ENCODE measurements at regions not wholly inside any gene's neighbourhood (a gene's known extent, or its start where the extent isn't known, plus 50 kb on each side); places are given as distances from the start of the nearest gene placed in this dataset.

GRCh38 chr6:90463359-90463758 lies 123.5 kb downstream of the MAP3K7 start:
- no peak overlapping the region for H2AFZ ChIP-seq (ENCODE audit: low read depth)
- H4K20me1 ChIP-seq (ENCODE audit: insufficient read depth), result no peaks in the 10 kb centered on the region
- H3K36me3 ChIP-seq (replicated peaks in 1 of 2; ENCODE audit: control insufficient read depth in 1 of 2, insufficient read depth in 2 of 2, low read length in 1 of 2), result no peaks in the 10 kb centered on the region
- no peak overlapping the region for H3K27ac ChIP-seq (ENCODE audit: low read depth in 2 of 2, low read length in 1 of 2)
- POLR2A ChIA-PET, result no interaction called here
- no peak overlapping the region for H3K4me2 ChIP-seq
- no peaks in the 10 kb centered on the region for H3F3A ChIP-seq (replicated peaks; ENCODE audit: insufficient read depth)
- no peaks in the 10 kb centered on the region for H3K27me3 ChIP-seq (ENCODE audit: insufficient read depth)
- CTCF ChIA-PET, result interaction anchor here (0.7 to 1.2 kb wide), 4 partner anchors 19 to 512 kb away, joined by 3 to 4 read pairs (median 3); no protein-coding TSS in a partner anchor
- no peaks in the 10 kb centered on the region for H3K9me2 ChIP-seq
- H3K4me3 ChIP-seq (ENCODE audit: low read depth in 2 of 2, low read length in 1 of 2), result no peak overlapping the region
- DNase-seq, result no peak
- peaks cover 0 to 4% of the 10 kb centered on the region in 2 experiments; a peak in 1 of 4 replicates for H3K4me1 ChIP-seq (ENCODE audit: control insufficient read depth in 1 of 2, insufficient read depth in 2 of 2, low read depth in 1 of 2, low read length in 1 of 2)
- no peaks in the 10 kb centered on the region for H3K79me2 ChIP-seq (ENCODE audit: insufficient read depth)
- 70% methylated on average over 3 of the region's 3 CpGs for WGBS (ENCODE audit: low lambda C conversion rate)
- no peaks in the 10 kb centered on the region for H3K9me3 ChIP-seq
- TF ChIP-seq FOXM1 (IDR thresholded peaks at IDR 0.05; ENCODE audit: low read depth), result no peak
- no peak for TF ChIP-seq ZBTB33 (IDR thresholded peaks at IDR 0.05; ENCODE audit: borderline replicate concordance, low read depth)
- no peak for TF ChIP-seq TAF1 (IDR thresholded peaks at IDR 0.05; ENCODE audit: borderline replicate concordance, low read depth, low read length)
- no peak for TF ChIP-seq YY1 (IDR thresholded peaks at IDR 0.05; ENCODE audit: low read depth)
- no peak for TF ChIP-seq ELF1 (IDR thresholded peaks at IDR 0.05)
- no peak for TF ChIP-seq FOSL2 (IDR thresholded peaks at IDR 0.05; ENCODE audit: borderline replicate concordance, low read depth)
- no peak for TF ChIP-seq IRF3 (IDR thresholded peaks at IDR 0.05; ENCODE audit: low read depth, low read length)
- no peak for TF ChIP-seq SIN3A (IDR thresholded peaks at IDR 0.05; ENCODE audit: borderline replicate concordance, low read depth, low read length)
- TF ChIP-seq RXRA (IDR thresholded peaks at IDR 0.05; ENCODE audit: borderline replicate concordance, low read depth), result no peak
- no peak for TF ChIP-seq TEAD4 (IDR thresholded peaks at IDR 0.05; ENCODE audit: borderline replicate concordance, insufficient read depth)
- TF ChIP-seq EP300 (IDR thresholded peaks at IDR 0.05; ENCODE audit: borderline replicate concordance in 1 of 2, low read depth in 1 of 2, low read length in 1 of 2), result no peak
- TF ChIP-seq JUND (IDR thresholded peaks at IDR 0.05), result no peak
- no peak for TF ChIP-seq RAD21 (IDR thresholded peaks at IDR 0.05; ENCODE audit: low read length)
- no peak for TF ChIP-seq POLR2AphosphoS5 (IDR thresholded peaks at IDR 0.05; ENCODE audit: low read depth, low read length)
- TF ChIP-seq RCOR1 (IDR thresholded peaks at IDR 0.05; ENCODE audit: low read length), result no peak
- TF ChIP-seq NRF1 (IDR thresholded peaks at IDR 0.05; ENCODE audit: low read depth, low read length), result no peak
- no peak overlapping the region for H3K9ac ChIP-seq

GRCh38 chr6:90462102-90462501 lies 124.8 kb downstream of the MAP3K7 start:
- no peak for DNase-seq
- Histone ChIP-seq H3K9me3 (no peaks in the 10 kb centered on the region), H2AFZ (ENCODE audit: low read depth) (no peak overlapping the region), H3K4me1 (ENCODE audit: control insufficient read depth in 1 of 2, insufficient read depth in 2 of 2, low read depth in 1 of 2, low read length in 1 of 2) (no peaks in the 10 kb centered on the region; a peak in 1 of 4 replicates), H3K4me3 (ENCODE audit: low read depth in 2 of 2, low read length in 1 of 2) (no peak overlapping the region), H3F3A (replicated peaks; ENCODE audit: insufficient read depth) (no peaks in the 10 kb centered on the region), H3K4me2 (no peak overlapping the region), H3K27ac (ENCODE audit: low read depth in 2 of 2, low read length in 1 of 2) (no peak overlapping the region), H3K9ac (no peak overlapping the region), H3K9me2 (no peaks in the 10 kb centered on the region), H3K36me3 (replicated peaks in 1 of 2; ENCODE audit: control insufficient read depth in 1 of 2, insufficient read depth in 2 of 2, low read length in 1 of 2) (no peaks in the 10 kb centered on the region), H3K79me2 (ENCODE audit: insufficient read depth) (no peaks in the 10 kb centered on the region), H4K20me1 (ENCODE audit: insufficient read depth) (no peaks in the 10 kb centered on the region), H3K27me3 (ENCODE audit: insufficient read depth) (no peaks in the 10 kb centered on the region)
- CTCF ChIA-PET, result interaction anchor here (0.8 to 1.6 kb wide), 5 partner anchors 12 to 522 kb away, joined by 3 read pairs; no protein-coding TSS in a partner anchor
- no peak for TF ChIP-seq FOSL2 (IDR thresholded peaks at IDR 0.05; ENCODE audit: borderline replicate concordance, low read depth)
- TF ChIP-seq PBX3 (IDR thresholded peaks at IDR 0.05), result no peak
- no peak for TF ChIP-seq TAF1 (IDR thresholded peaks at IDR 0.05; ENCODE audit: borderline replicate concordance, low read depth, low read length)
- TF ChIP-seq CHD2 (IDR thresholded peaks at IDR 0.05; ENCODE audit: low read length, partially characterized antibody), result no peak
- POLR2A ChIA-PET, result no interaction called here
- WGBS (ENCODE audit: low lambda C conversion rate), result 60% methylated on average over 2 of the region's 2 CpGs
